ENCODE measurements at regions not wholly inside any gene's neighbourhood (a gene's known extent, or its start where the extent isn't known, plus 50 kb on each side); places are given as distances from the start of the nearest gene placed in this dataset.

DNA sequence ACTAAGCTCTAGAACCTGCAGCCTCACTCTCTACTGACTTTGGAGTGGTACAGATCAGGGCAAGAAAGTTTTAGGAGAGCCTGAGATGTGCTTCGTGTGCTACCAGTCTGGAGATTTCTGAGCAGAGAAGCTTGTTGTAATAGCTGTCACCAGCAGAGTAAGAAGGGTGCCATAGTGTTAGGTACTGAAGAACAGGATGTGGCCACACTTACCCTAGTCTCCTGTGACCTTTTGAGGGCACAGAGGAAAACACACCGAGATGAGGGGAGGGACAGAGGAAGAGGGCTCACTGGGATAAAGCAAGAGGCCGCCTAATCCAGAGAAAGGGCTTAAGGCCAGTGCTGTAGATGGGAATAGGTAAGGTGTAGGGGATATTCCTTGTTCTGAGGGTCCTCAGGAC, 146.2 kb upstream of the MTPN start:
- no peak overlapping the region for H2BK120ac ChIP-seq (replicated peaks; ENCODE audit: low read depth, low read length)
- H3K23ac ChIP-seq (ENCODE audit: insufficient read length): no peak overlapping the region
- POLR2A ChIA-PET (ENCODE audit: partially characterized antibody): no interaction called here
- H2AFZ ChIP-seq (ENCODE audit: low read length): no peak overlapping the region
- H3K27me3 ChIP-seq (replicated peaks in 1 of 4; ENCODE audit: control insufficient read depth in 3 of 4, extremely low read depth in 1 of 4, insufficient read depth in 3 of 4, low read length in 3 of 4): no peaks in the 10 kb centered on the region
- CTCF ChIA-PET (ENCODE audit: partially characterized antibody): interaction anchor here (0.7 to 1.9 kb wide), 3 partner anchors 8 to 351 kb away, joined by 3 to 10 read pairs (median 3); no protein-coding TSS in a partner anchor
- H3K79me1 ChIP-seq (ENCODE audit: low read depth, low read length): no peaks in the 10 kb centered on the region
- H3K9ac ChIP-seq (replicated peaks in 1 of 4; ENCODE audit: extremely low read depth in 1 of 4, low read depth in 3 of 4, low read length in 3 of 4): no peak overlapping the region
- H3K4me3 ChIP-seq (ENCODE audit: extremely low read depth in 1 of 4, insufficient read depth in 2 of 4, low read depth in 3 of 4, low read length in 4 of 4): no peak overlapping the region
- WGBS, 2 experiments (ENCODE audit: extremely low coverage in 1 of 2, insufficient coverage in 1 of 2, insufficient read length in 1 of 2, insufficient replicate concordance in 2 of 2, low coverage in 1 of 2, low lambda C conversion rate in 2 of 2, missing lambda C conversion rate in 1 of 2): 86% methylated on average over 3 of the region's 3 CpGs; no CpG with 5 or more reads in 1 of the 2 experiments
- H3K14ac ChIP-seq (ENCODE audit: insufficient read length): no peak overlapping the region
- no peak overlapping the region for H3K4me2 ChIP-seq (ENCODE audit: insufficient read depth in 1 of 2, low read depth in 2 of 2, low read length in 2 of 2)
- no peak overlapping the region for H3K18ac ChIP-seq (ENCODE audit: extremely low read depth, low read length)
- H4K20me1 ChIP-seq (replicated peaks in 1 of 2; ENCODE audit: control insufficient read depth in 1 of 2, insufficient read depth in 2 of 2, low read length in 2 of 2): no peaks in the 10 kb centered on the region
- H4K8ac ChIP-seq (ENCODE audit: extremely low read depth, insufficient read depth, low read length): no peak overlapping the region
- H2BK5ac ChIP-seq (ENCODE audit: low read depth, low read length): no peak overlapping the region
- no peak overlapping the region for H2AK5ac ChIP-seq (ENCODE audit: low read depth, low read length)
- H4K91ac ChIP-seq (replicated peaks; ENCODE audit: insufficient read length, low read length): no peak overlapping the region
- TF ChIP-seq, protein P1, sequence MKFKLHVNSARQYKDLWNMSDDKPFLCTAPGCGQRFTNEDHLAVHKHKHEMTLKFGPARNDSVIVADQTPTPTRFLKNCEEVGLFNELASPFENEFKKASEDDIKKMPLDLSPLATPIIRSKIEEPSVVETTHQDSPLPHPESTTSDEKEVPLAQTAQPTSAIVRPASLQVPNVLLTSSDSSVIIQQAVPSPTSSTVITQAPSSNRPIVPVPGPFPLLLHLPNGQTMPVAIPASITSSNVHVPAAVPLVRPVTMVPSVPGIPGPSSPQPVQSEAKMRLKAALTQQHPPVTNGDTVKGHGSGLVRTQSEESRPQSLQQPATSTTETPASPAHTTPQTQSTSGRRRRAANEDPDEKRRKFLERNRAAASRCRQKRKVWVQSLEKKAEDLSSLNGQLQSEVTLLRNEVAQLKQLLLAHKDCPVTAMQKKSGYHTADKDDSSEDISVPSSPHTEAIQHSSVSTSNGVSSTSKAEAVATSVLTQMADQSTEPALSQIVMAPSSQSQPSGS (IDR thresholded peaks at IDR 0.05; ENCODE audit: low read length): no peak
- no peak for TF ChIP-seq YY1 (IDR thresholded peaks at IDR 0.05; ENCODE audit: low read depth, low read length)
- no peaks in the 10 kb centered on the region for H3K36me3 ChIP-seq (ENCODE audit: control insufficient read depth in 2 of 4, insufficient read depth in 4 of 4, low read length in 3 of 4)
- H3K56ac ChIP-seq (replicated peaks; ENCODE audit: insufficient read length, low read depth, low read length): no peak overlapping the region
- H3K4ac ChIP-seq (replicated peaks; ENCODE audit: insufficient read length, low read depth, low read length): no peak overlapping the region
- no peak for DNase-seq (ENCODE audit: low read depth in 1 of 2, low spot score in 2 of 2)
- no peaks in the 10 kb centered on the region for H3K79me2 ChIP-seq (ENCODE audit: control insufficient read depth in 1 of 2, insufficient read depth in 2 of 2, low read length in 2 of 2)
- H3K27ac ChIP-seq (ENCODE audit: low read depth, low read length): no peak overlapping the region
- no peak overlapping the region for H2BK15ac ChIP-seq (ENCODE audit: low read length)
- H3K23me2 ChIP-seq (ENCODE audit: low read depth, low read length): no peaks in the 10 kb centered on the region
- no peaks in the 10 kb centered on the region for H3K4me1 ChIP-seq (replicated peaks in 1 of 4; ENCODE audit: control insufficient read depth in 3 of 4, insufficient read depth in 4 of 4, low read length in 3 of 4)
- H2BK20ac ChIP-seq (ENCODE audit: low read length): no peak overlapping the region
- FAIRE-seq: no peak
- H2BK12ac ChIP-seq (ENCODE audit: low read depth, low read length): no peak overlapping the region
- H3K9me3 ChIP-seq (ENCODE audit: insufficient read depth in 2 of 2, low read depth in 1 of 2, low read length in 1 of 2): no peaks in the 10 kb centered on the region; a peak in 1 of 4 replicates
- H4K5ac ChIP-seq (ENCODE audit: insufficient read length, low read depth, low read length): no peak overlapping the region
